Hepatocyte (in vitro differentiated cells): ENCODE measurements at regions not wholly inside any gene's neighbourhood (a gene's known extent, or its start where the extent isn't known, plus 50 kb on each side); places are given as distances from the start of the nearest gene placed in this dataset.

ENCODE experiments used
- DNase-seq: peaks from one replicate; pipeline ENCODE4 v3.0.0-alpha.2; 2016; ENCODE audit warnings: low spot score
- H2AFZ ChIP-seq: fragments of 200-600 bp; sonication (generic); 2 replicates; pipeline ENCODE4 v1.6.0; 2016; ENCODE audit warnings: antibody characterized with exemption, mild to moderate bottlenecking
- H3K27ac ChIP-seq: fragments of 200-600 bp; sonication (generic); 2 replicates; pipeline ENCODE4 v1.5.1; 2016; ENCODE audit warnings: mild to moderate bottlenecking
- H3K27me3 ChIP-seq: fragments of 200-600 bp; sonication (generic); 2 replicates; pipeline ENCODE4 v1.6.1; 2016
- H3K36me3 ChIP-seq: fragments of 200-600 bp; sonication (generic); replicated peaks from 2 replicates; pipeline ENCODE4 v1.5.1; 2016; ENCODE audit warnings: low read depth; ENCODE audit not compliant: insufficient read depth
- H3K4me1 ChIP-seq: fragments of 200-600 bp; sonication (generic); 2 replicates; pipeline ENCODE4 v1.5.1; 2016; ENCODE audit warnings: mild to moderate bottlenecking, moderate library complexity; ENCODE audit not compliant: insufficient read depth
- H3K4me2 ChIP-seq: fragments of 200-600 bp; sonication (generic); 2 replicates; pipeline ENCODE4 v1.6.0; 2016
- H3K4me3 ChIP-seq: fragments of 200-600 bp; sonication (generic); 2 replicates; pipeline ENCODE4 v1.5.1; 2016; ENCODE audit warnings: mild to moderate bottlenecking
- H3K79me2 ChIP-seq: fragments of 200-600 bp; sonication (generic); 2 replicates; pipeline ENCODE4 v1.6.0; 2017; ENCODE audit warnings: mild to moderate bottlenecking
- H3K9me2 ChIP-seq: fragments of 200-600 bp; sonication (generic); replicated peaks from 2 replicates; pipeline ENCODE4 v1.6.0; 2017; ENCODE audit warnings: mild to moderate bottlenecking; ENCODE audit not compliant: insufficient read depth
- H3K9me3 ChIP-seq: fragments of 200-600 bp; sonication (generic); 2 replicates; pipeline ENCODE4 v1.5.1; 2016; ENCODE audit warnings: low read depth, mild to moderate bottlenecking
- H4K20me1 ChIP-seq: fragments of 200-600 bp; sonication (generic); 2 replicates; pipeline ENCODE4 v1.6.0; 2016; ENCODE audit warnings: mild to moderate bottlenecking; ENCODE audit not compliant: insufficient read depth, poor library complexity, severe bottlenecking
- EZH2 ChIP-seq: fragments of 200-600 bp; sonication (generic); IDR thresholded peaks from 2 replicates; pipeline ENCODE4 v1.6.1; 2016; ENCODE audit warnings: antibody characterized with exemption, mild to moderate bottlenecking, borderline replicate concordance
- EZH2phosphoT487 ChIP-seq: fragments of 200-600 bp; sonication (generic); IDR thresholded peaks from one replicate; pipeline ENCODE4 v1.6.1; 2018; ENCODE audit warnings: antibody characterized with exemption, mild to moderate bottlenecking, low read depth, moderate library complexity; ENCODE audit not compliant: unreplicated experiment, severe bottlenecking
- WGBS: methylation state at CpG from one replicate; pipeline ENCODE4 v1.1.6; 2016; ENCODE audit warnings: low lambda C conversion rate; ENCODE audit errors: missing lambda C conversion rate; 5-methylcytosine and 5-hydroxymethylcytosine counted together
- TF ChIP-seq, protein P1 (sequence below): fragments of 200-600 bp; sonication (generic); IDR thresholded peaks from 2 replicates; pipeline ENCODE4 v1.5.1; 2016; ENCODE audit warnings: antibody characterized with exemption, mild to moderate bottlenecking; ENCODE audit not compliant: poor library complexity

- DNase-seq, result no peak
- H3K4me3 ChIP-seq, result no peak overlapping the region
- H3K4me1 ChIP-seq, result no peaks in the 10 kb centered on the region
- H3K9me2 ChIP-seq, result no peaks in the 10 kb centered on the region
- H2AFZ ChIP-seq, result no peak overlapping the region
- no peaks in the 10 kb centered on the region for H4K20me1 ChIP-seq
- H3K79me2 ChIP-seq, result no peaks in the 10 kb centered on the region
- H3K27ac ChIP-seq, result no peak overlapping the region
- H3K4me2 ChIP-seq, result no peak overlapping the region
- WGBS, result 71% methylated on average over 2 of the region's 2 CpGs
- no peaks in the 10 kb centered on the region for H3K36me3 ChIP-seq
- H3K27me3 ChIP-seq, result no peaks in the 10 kb centered on the region
- peaks cover 4% of the 10 kb centered on the region for H3K9me3 ChIP-seq
- TF ChIP-seq EZH2, result no peak
- TF ChIP-seq EZH2phosphoT487, result no peak
- TF ChIP-seq, protein P1, sequence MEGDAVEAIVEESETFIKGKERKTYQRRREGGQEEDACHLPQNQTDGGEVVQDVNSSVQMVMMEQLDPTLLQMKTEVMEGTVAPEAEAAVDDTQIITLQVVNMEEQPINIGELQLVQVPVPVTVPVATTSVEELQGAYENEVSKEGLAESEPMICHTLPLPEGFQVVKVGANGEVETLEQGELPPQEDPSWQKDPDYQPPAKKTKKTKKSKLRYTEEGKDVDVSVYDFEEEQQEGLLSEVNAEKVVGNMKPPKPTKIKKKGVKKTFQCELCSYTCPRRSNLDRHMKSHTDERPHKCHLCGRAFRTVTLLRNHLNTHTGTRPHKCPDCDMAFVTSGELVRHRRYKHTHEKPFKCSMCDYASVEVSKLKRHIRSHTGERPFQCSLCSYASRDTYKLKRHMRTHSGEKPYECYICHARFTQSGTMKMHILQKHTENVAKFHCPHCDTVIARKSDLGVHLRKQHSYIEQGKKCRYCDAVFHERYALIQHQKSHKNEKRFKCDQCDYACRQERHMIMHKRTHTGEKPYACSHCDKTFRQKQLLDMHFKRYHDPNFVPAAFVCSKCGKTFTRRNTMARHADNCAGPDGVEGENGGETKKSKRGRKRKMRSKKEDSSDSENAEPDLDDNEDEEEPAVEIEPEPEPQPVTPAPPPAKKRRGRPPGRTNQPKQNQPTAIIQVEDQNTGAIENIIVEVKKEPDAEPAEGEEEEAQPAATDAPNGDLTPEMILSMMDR, result no peak
Measured at GRCh38 chr10:90133606-90134005, 432.2 kb downstream of the KIF20B start.

DNA sequence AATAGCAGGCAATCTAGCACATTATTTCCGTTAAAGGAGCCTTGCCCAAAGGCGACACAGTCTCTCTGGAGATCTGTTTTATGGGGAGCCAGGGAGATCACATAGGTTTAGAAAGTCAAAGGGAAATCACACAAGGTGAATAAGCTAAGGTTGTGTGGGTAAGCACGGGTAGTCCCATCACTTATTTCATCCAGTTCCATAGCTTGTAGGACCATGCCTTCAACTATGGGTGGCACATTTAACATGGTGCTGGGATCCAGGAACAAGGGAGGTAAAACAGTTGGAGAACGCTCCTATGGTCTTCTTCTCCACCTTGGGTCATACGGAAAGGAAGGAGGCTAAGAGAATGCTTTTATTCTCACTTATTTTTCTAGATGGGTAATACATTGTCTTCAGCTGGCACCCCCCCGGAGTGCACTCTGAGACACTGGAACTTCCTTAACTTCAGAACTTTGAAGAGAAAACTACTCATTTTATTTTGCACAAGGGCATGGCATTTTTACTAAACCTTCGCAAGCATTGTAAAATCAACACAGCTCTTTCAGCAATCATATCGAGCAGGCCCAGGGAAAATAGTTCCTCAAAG lies 435.4 kb downstream of the KIF20B start:
- no peaks in the 10 kb centered on the region for H3K9me2 ChIP-seq
- TF ChIP-seq, protein P1, result no peak
- TF ChIP-seq EZH2phosphoT487, result no peak
- TF ChIP-seq EZH2, result no peak
- peaks cover 4% of the 10 kb centered on the region for H3K9me3 ChIP-seq
- no peak for DNase-seq
- WGBS, result 78% methylated on average over 8 of the region's 8 CpGs
- H3K27me3 ChIP-seq, result no peaks in the 10 kb centered on the region
- H4K20me1 ChIP-seq, result no peaks in the 10 kb centered on the region
- no peak overlapping the region for H3K27ac ChIP-seq
- no peak overlapping the region for H3K4me2 ChIP-seq
- no peaks in the 10 kb centered on the region for H3K4me1 ChIP-seq
- no peaks in the 10 kb centered on the region for H3K36me3 ChIP-seq
- no peak overlapping the region for H2AFZ ChIP-seq
- no peak overlapping the region for H3K4me3 ChIP-seq
- no peaks in the 10 kb centered on the region for H3K79me2 ChIP-seq

DNA sequence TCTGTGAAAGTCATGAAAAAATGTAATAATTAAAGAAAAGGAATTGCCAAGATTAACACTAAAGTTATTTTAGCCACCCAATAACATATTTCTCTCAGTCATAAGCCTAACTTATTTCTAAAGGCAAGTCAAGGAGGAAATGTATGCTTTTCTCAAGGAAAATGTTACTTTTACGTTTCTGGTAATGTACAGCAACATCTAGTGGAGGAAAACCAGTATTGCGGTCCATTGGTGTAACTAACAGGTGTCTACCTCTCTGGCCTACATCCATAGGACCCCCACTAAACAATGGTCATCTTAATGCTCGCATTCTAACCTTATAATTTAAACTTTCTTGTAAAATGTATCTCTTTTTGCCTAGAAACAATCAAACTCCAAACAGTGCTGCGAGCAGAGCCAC lies 437.5 kb downstream of the KIF20B start:
- H3K9me3 ChIP-seq, result peaks cover 4% of the 10 kb centered on the region
- no peaks in the 10 kb centered on the region for H3K4me1 ChIP-seq
- no peaks in the 10 kb centered on the region for H3K27me3 ChIP-seq
- no peak overlapping the region for H3K27ac ChIP-seq
- H2AFZ ChIP-seq, result no peak overlapping the region
- no peaks in the 10 kb centered on the region for H4K20me1 ChIP-seq
- no peak for TF ChIP-seq EZH2
- TF ChIP-seq, protein P1, result peak; percentile 26
- no peaks in the 10 kb centered on the region for H3K36me3 ChIP-seq
- H3K4me3 ChIP-seq, result no peak overlapping the region
- H3K9me2 ChIP-seq, result no peaks in the 10 kb centered on the region
- H3K4me2 ChIP-seq, result no peak overlapping the region
- H3K79me2 ChIP-seq, result no peaks in the 10 kb centered on the region
- DNase-seq, result peak; percentile 14
- 77% methylated on average over 4 of the region's 4 CpGs for WGBS

DNA sequence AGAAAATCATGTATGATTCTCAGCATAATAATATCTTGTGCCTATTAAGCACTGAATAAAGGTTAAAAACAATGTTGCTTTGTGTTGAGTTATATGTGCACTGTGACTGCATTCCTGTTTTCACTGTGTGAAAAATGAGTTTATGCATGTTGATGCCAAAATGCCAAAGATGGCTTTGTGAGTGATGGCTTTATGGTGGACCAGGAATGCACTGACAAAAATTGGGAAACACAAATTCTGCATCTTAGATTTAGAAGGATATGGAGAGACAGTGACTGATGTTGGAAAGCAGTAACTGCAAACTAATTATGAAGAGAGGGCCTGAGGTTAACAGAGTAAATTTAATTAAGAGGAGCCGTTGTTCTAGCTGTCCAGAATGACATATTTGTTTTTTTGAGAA lies 440.4 kb downstream of the KIF20B start:
- H3K27me3 ChIP-seq, result no peaks in the 10 kb centered on the region
- no peaks in the 10 kb centered on the region for H4K20me1 ChIP-seq
- H3K36me3 ChIP-seq, result no peaks in the 10 kb centered on the region
- DNase-seq, result no peak
- H3K79me2 ChIP-seq, result no peaks in the 10 kb centered on the region
- no peaks in the 10 kb centered on the region for H3K9me2 ChIP-seq
- no peak overlapping the region for H2AFZ ChIP-seq
- no peaks in the 10 kb centered on the region for H3K4me1 ChIP-seq
- TF ChIP-seq EZH2, result no peak
- no peak for TF ChIP-seq EZH2phosphoT487
- TF ChIP-seq, protein P1, result no peak
- no peak overlapping the region for H3K27ac ChIP-seq
- H3K9me3 ChIP-seq, result peaks cover 3% of the 10 kb centered on the region
- no peak overlapping the region for H3K4me2 ChIP-seq
- no peak overlapping the region for H3K4me3 ChIP-seq
- 90% methylated on average over 1 of the region's 1 CpG for WGBS
